ENCODE measurements at regions not wholly inside any gene's neighbourhood (a gene's known extent, or its start where the extent isn't known, plus 50 kb on each side); places are given as distances from the start of the nearest gene placed in this dataset.

DNA sequence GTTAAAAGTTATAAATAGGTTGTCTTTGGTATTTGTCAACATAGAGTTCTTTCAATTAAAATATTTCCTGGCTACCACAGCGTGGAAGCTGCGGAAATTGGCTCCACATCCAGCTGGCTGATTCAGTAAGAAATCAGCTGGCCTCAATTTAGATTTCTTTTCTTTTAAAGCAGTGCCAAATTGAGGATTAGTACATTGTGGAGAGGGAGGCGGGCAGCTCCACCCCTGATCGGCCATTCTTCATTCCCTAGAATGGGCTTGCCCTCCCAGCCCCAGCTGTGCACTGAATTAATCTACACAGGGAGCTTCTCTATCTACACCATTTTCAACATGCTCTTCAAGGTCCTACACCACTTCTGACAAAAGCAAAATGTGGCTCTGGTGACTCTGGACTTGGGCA is 624.8 kb downstream of the DACH1 start:
- TF ChIP-seq, protein P1, sequence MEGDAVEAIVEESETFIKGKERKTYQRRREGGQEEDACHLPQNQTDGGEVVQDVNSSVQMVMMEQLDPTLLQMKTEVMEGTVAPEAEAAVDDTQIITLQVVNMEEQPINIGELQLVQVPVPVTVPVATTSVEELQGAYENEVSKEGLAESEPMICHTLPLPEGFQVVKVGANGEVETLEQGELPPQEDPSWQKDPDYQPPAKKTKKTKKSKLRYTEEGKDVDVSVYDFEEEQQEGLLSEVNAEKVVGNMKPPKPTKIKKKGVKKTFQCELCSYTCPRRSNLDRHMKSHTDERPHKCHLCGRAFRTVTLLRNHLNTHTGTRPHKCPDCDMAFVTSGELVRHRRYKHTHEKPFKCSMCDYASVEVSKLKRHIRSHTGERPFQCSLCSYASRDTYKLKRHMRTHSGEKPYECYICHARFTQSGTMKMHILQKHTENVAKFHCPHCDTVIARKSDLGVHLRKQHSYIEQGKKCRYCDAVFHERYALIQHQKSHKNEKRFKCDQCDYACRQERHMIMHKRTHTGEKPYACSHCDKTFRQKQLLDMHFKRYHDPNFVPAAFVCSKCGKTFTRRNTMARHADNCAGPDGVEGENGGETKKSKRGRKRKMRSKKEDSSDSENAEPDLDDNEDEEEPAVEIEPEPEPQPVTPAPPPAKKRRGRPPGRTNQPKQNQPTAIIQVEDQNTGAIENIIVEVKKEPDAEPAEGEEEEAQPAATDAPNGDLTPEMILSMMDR (IDR thresholded peaks at IDR 0.05): no peak
- TF ChIP-seq EP300 (IDR thresholded peaks at IDR 0.05) (no peak), POLR2A (IDR thresholded peaks at IDR 0.05) (no peak)

Data from tibial nerve (tissue), 4 donors.